Heart left ventricle (tissue), 16 donors: ENCODE measurements at regions not wholly inside any gene's neighbourhood (a gene's known extent, or its start where the extent isn't known, plus 50 kb on each side); places are given as distances from the start of the nearest gene placed in this dataset.
"Not testable (repeated sequence)": the region's sequence is repeated elsewhere in the genome, so short reads cannot be mapped to it uniquely, and the experiment has no call there.

Source experiments
- ATAC-seq, 4 donors: fragments of 200-7000 bp; cut with Tn5 transposase; one replicate each; pipeline ENCODE4 v1.9.1; 2020 to 2022; ENCODE audit warnings: moderate library complexity in 4 of 4, mild to moderate bottlenecking in 3 of 4, moderate number of reproducible peaks in 1 of 4
- DNase-seq, 5 donors: peaks; one replicate each; pipeline ENCODE4 v3.0.0-alpha.2; 2020
- H3K27ac ChIP-seq, 12 donors: fragments of 200-600 bp; sonication (generic) in 4 of 12; one replicate each; pipeline versions ENCODE4 v1.5.0 to v1.8.0; 2016 to 2022; ENCODE audit warnings: mild to moderate bottlenecking in 2 of 12
- H3K27me3 ChIP-seq, 9 donors: fragments of 200-600 bp; sonication (generic) in 2 of 9; one replicate each; pipeline versions ENCODE4 v1.5.1 to v1.8.0; 2016 to 2022; ENCODE audit warnings: mild to moderate bottlenecking in 3 of 9
- H3K36me3 ChIP-seq, 9 donors: fragments of 200-600 bp; sonication (generic) in 2 of 9; one replicate each; pipeline versions ENCODE4 v1.5.0 to v1.8.0; 2018 to 2022; ENCODE audit warnings: mild to moderate bottlenecking in 2 of 9
- H3K4me1 ChIP-seq, 12 donors: fragments of 200-600 bp; sonication (generic) in 4 of 12; one replicate each; pipeline versions ENCODE4 v1.5.0 to v1.8.0; 2016 to 2022; ENCODE audit warnings: mild to moderate bottlenecking in 3 of 12
- H3K4me3 ChIP-seq, 12 donors: fragments of 200-600 bp; sonication (generic) in 4 of 12; one replicate each; pipeline versions ENCODE4 v1.5.0 to v1.8.0; 2017 to 2022; ENCODE audit warnings: mild to moderate bottlenecking in 9 of 12, moderate library complexity in 4 of 12
- H3K9me3 ChIP-seq, 12 donors: fragments of 200-600 bp; sonication (generic) in 4 of 12; one replicate each; pipeline versions ENCODE4 v1.5.0 to v1.8.0; 2016 to 2022; ENCODE audit warnings: mild to moderate bottlenecking in 1 of 12
- POLR2A ChIP-seq, 2 donors: fragments of 450-650 bp; IDR thresholded peaks; one replicate each; pipeline ENCODE4 v1.6.1; 2017; ENCODE audit warnings: antibody characterized with exemption in 2 of 2, mild to moderate bottlenecking in 2 of 2, moderate library complexity in 2 of 2
- WGBS, 4 donors: extraction: QIAGEN DNeasy Blood & Tissue Kit in 2 of 4; methylation state at CpG; one replicate each; pipeline versions ENCODE4 v1.1.5 to v1.1.7; 2013 to 2018; 5-methylcytosine and 5-hydroxymethylcytosine counted together
- intact Hi-C, 10 donors: fragments of 100-400 bp; cut with DNase I; formaldehyde crosslinking; loops; one replicate each; pipeline versions ENCODE4 v1.11.1 to v1.14.2; 2022
- TF ChIP-seq, protein P1 (sequence below), 12 donors: fragments of 200-600 bp; sonication (generic) in 4 of 12; IDR thresholded peaks; one replicate each; pipeline versions ENCODE4 v1.5.0 to v1.8.0; 2018 to 2022; ENCODE audit warnings: antibody characterized with exemption in 12 of 12, mild to moderate bottlenecking in 5 of 12
- donor health status: ischemic (EF 13 %, LVEDD 7.1; RV severe dilation, severe dysfunction).
- donor health status: healthy with polysubstance abuse.
- donor health status: DM: no; HTN: yes; CAD: no.
- donor health status: DM: no; HTN: no; CAD: no.
- donor health status: ischemic (EF 25% LVEDD 6.9; RV normal size, moderate dysfunction).
- donor health status: ischemic (EF 25% LVEDD 5.7; RV mildly dilated, moderate dysfunction).
- donor health status: healthy.
- donor health status: DM: yes; HTN: yes; CAD: no.
- donor health status: ischemic (EF 35%, LVEDD 5.7; RV mildly dilated, moderate dysfunction).
- donor health status: nonischemic (EF 11% LVEDD 7.7; RV severe dilation, severe dysfunction).
- donor health status: DM: yes; HTN: yes; CAD: no.
- donor health status: PGD.
- donor health status: ischemic (EF 29% LVEDD 5.4; RV normal size, mild dysfunction).
- donor health status: nonischemic (EF 23%, LVEDD 6.1; RV moderate dilation, normal function).

DNA sequence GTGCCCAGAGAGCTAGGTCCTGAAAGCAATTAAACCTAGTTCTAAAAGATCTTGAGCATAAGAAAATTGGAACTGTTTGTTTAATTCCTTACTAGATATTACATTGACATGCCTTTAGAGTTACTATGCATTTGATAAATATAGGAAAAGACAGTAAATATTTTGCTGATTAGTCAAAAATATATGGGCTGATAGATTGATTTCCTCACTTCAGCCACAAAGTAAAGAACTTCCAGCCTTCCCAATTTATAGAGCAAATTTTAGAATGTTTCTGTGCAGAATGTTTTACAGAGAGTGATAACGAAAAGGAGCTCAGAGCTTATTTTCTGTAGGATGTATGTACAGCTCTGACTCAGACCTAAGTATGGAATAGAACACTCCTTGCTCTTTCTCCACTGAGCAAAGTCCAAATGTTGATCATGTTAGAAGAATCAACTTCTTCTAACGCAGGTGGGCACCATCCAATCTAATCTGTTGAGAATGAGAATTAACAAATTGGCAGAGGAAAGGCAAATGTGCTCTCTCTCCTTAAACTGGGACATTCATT is 72.9 kb upstream of the PAM start:
- WGBS, 4 donors, result 95 to 100% (median 96%) methylated on average over 2 of the region's 2 CpGs
- no peak for TF ChIP-seq POLR2A (IDR thresholded peaks at IDR 0.05)
- TF ChIP-seq, protein P1, sequence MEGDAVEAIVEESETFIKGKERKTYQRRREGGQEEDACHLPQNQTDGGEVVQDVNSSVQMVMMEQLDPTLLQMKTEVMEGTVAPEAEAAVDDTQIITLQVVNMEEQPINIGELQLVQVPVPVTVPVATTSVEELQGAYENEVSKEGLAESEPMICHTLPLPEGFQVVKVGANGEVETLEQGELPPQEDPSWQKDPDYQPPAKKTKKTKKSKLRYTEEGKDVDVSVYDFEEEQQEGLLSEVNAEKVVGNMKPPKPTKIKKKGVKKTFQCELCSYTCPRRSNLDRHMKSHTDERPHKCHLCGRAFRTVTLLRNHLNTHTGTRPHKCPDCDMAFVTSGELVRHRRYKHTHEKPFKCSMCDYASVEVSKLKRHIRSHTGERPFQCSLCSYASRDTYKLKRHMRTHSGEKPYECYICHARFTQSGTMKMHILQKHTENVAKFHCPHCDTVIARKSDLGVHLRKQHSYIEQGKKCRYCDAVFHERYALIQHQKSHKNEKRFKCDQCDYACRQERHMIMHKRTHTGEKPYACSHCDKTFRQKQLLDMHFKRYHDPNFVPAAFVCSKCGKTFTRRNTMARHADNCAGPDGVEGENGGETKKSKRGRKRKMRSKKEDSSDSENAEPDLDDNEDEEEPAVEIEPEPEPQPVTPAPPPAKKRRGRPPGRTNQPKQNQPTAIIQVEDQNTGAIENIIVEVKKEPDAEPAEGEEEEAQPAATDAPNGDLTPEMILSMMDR (IDR thresholded peaks at IDR 0.05), result no peak
- Histone ChIP-seq H3K27me3 (no peaks in the 10 kb centered on the region), H3K9me3 (no peaks in the 10 kb centered on the region), H3K36me3 (no peaks in the 10 kb centered on the region), H3K4me1 (no peaks in the 10 kb centered on the region), H3K4me3 (no peak overlapping the region), H3K27ac (no peak overlapping the region)
- intact Hi-C loops, result loop anchor here in 8 of 10 donors (5.0 to 10.0 kb wide), 7 partner anchors 100 to 455 kb away; no protein-coding TSS in a partner anchor
- no peak for ATAC-seq
- DNase-seq, result no peak

DNA sequence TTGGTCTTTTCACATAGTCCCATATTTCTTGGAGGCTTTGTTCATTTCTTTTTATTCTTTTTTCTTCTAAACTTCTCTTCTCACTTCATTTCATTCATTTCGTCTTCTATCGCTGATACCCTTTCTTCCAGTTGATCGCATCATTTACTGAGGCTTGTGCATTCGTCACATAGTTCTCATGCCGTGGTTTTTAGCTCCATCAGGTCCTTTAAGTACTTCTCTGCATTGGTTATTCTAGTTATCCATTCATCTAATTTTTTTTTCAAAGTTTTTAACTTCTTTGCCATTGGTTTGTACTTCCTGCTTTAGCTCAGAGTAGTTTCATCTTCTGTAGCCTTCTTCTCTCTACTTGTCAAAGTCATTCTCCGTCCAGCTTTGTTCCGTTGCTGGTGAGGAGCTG is 67.0 kb upstream of the PAM start:
- not testable (repeated sequence) for H3K27me3 ChIP-seq, H3K4me1 ChIP-seq, H3K4me3 ChIP-seq, H3K36me3 ChIP-seq, H3K9me3 ChIP-seq, H3K27ac ChIP-seq, ATAC-seq, DNase-seq
- WGBS, 4 donors, result 91 to 95% (median 94%) methylated on average over 7 of the region's 7 CpGs
- intact Hi-C loops, result loop anchor here in 4 of 10 donors (10.0 kb wide), 2 partner anchors 287 to 447 kb away; no protein-coding TSS in a partner anchor

DNA sequence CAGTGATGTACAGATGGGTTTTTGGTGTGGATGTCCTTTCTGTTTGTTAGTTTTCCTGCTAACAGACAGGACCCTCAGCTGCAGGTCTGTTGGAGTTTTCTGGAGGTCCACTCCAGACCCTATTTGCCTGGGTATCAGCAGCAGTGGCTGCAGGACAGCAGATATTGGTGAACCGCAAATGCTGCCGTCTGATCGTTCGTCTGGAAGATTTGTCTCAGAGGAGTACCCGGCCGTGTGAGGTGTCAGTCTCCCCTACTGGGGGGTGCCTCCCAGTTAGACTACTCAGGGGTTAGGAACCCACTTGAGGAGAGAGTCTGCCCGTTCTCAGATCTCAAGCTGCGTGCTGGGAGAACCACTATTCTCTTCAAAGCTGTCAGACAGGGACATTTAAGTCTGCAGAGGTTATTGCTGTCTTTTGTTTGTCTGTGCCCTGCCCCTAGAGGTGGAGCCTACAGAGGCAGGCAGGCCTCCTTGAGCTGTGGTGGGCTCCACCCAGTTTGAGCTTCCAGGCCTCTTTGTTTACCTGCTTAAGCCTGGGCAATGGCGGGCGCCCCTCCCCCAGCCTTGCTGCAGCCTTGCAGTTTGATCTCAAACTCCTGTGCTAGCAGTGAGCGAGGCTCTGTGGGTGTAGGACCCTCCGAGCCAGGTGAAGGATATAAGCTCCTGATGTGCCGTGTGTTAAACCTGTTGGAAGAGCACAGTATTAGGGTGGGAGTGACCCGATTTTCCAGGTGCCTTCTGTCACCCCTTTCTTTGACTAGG is 66.3 kb upstream of the PAM start:
- not testable (repeated sequence) for ATAC-seq, H3K9me3 ChIP-seq, H3K4me3 ChIP-seq, H3K4me1 ChIP-seq, H3K27ac ChIP-seq, H3K36me3 ChIP-seq, H3K27me3 ChIP-seq
- intact Hi-C loops, result loop anchor here in 4 of 10 donors (10.0 kb wide), 2 partner anchors 286 to 446 kb away; no protein-coding TSS in a partner anchor
- 92% methylated on average over 14 of the region's 14 CpGs for WGBS, 4 donors
- peak in 1 of 5 donors; percentile 35 for DNase-seq

DNA sequence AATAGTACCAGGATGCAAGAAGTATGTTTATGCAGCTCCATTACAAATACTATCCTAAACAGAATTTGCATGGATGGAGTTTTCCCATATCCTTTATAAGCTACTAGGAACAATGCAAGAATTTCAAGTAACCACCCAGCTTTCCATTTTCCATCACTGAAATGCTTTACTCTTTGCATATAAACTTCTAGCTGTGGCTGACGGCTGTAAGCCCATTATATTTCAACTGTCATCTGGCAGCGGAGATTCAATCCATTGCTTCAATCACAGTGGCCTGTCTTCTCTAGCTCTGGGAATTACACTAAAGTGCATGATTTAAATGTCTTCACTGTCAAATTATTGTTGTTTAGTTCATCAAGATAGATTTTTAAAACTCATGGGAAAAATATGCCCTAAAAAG is 64.2 kb upstream of the PAM start:
- H3K27me3 ChIP-seq, result no peaks in the 10 kb centered on the region
- no peak for ATAC-seq
- H3K4me3 ChIP-seq, result no peak overlapping the region
- H3K36me3 ChIP-seq, result no peaks in the 10 kb centered on the region
- DNase-seq, result no peak
- no peak overlapping the region for H3K27ac ChIP-seq
- H3K4me1 ChIP-seq, result no peaks in the 10 kb centered on the region
- TF ChIP-seq POLR2A (IDR thresholded peaks at IDR 0.05), result no peak
- TF ChIP-seq, protein P1 (IDR thresholded peaks at IDR 0.05), result no peak
- intact Hi-C loops, result loop anchor here in 1 of 10 donors (5.0 kb wide), 1 partner anchor 51 kb away; no protein-coding TSS in a partner anchor
- WGBS, 4 donors, result 86 to 94% (median 93%) methylated on average over 2 of the region's 2 CpGs
- no peaks in the 10 kb centered on the region for H3K9me3 ChIP-seq

DNA sequence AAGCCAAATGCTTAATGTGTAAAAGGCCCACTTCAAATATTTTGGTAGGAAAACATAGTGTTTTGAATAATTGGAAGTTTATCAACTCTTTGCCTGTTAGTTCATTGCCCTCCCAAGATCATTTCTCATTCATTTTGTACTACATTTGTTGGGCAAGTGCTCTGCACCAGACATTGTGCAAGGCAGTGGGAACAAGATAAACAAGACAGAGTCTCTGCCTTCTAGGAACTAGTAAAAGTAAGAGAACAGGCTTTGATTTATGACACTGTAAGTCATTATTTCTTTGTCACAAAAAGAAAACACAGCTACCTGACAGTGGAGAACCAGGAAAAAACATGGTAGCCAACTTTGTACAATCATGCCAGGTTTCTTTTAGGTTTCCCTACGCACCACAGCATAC is 63.7 kb upstream of the PAM start:
- Histone ChIP-seq H3K36me3 (no peaks in the 10 kb centered on the region), H3K9me3 (no peaks in the 10 kb centered on the region), H3K27me3 (no peaks in the 10 kb centered on the region), H3K27ac (no peak overlapping the region), H3K4me3 (no peak overlapping the region), H3K4me1 (no peaks in the 10 kb centered on the region)
- no peak for DNase-seq
- 67 to 93% (median 91%) methylated on average over 1 of the region's 1 CpG for WGBS, 4 donors
- no peak for TF ChIP-seq POLR2A (IDR thresholded peaks at IDR 0.05)
- TF ChIP-seq, protein P1 (IDR thresholded peaks at IDR 0.05), result no peak
- intact Hi-C loops, result loop anchor here in 1 of 10 donors (5.0 kb wide), 1 partner anchor 51 kb away; no protein-coding TSS in a partner anchor
- no peak for ATAC-seq
